H1 (cell line): ENCODE measurements at regions not wholly inside any gene's neighbourhood (a gene's known extent, or its start where the extent isn't known, plus 50 kb on each side); places are given as distances from the start of the nearest gene placed in this dataset.

Experiments
- BCL11A ChIP-seq, 2 experiments: IDR thresholded peaks; one replicate each; pipeline ENCODE4 v1.6.1; 2011; ENCODE audit warnings: low read depth in 2 of 2, low read length in 2 of 2, mild to moderate bottlenecking in 2 of 2
- TCF12 ChIP-seq: IDR thresholded peaks from 2 replicates; pipeline ENCODE4 v1.6.1; 2011; ENCODE audit warnings: low read depth, mild to moderate bottlenecking, low read length
- TF ChIP-seq, protein P1 (sequence below): fragments of 300-600 bp; sonication (generic); IDR thresholded peaks from 2 replicates; pipeline ENCODE4 v1.7.1; 2012; ENCODE audit warnings: low read length, moderate library complexity, mild to moderate bottlenecking, inconsistent platforms; ENCODE audit not compliant: insufficient replicate concordance

DNA sequence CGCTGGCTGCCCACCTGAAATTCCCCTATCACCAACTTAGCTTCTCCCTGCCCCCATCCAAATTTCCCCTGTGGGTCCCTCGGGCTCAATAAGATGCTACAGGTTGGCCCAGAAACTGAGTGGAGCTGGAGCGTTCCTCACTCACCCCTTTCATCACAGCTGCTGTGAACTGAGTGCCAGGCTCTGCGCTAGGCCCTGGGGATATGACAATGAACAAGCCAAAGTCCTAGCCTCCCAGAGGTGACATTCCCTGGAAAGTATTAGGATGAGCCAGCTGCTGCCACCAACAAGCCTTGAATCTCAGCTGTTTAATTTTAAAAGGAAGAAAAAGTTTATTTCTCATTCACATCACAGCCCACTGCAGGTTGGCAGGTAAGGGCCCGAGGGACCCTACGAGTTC is 86.6 kb upstream of the EYA2 start (continued):
- TF ChIP-seq, protein P1, sequence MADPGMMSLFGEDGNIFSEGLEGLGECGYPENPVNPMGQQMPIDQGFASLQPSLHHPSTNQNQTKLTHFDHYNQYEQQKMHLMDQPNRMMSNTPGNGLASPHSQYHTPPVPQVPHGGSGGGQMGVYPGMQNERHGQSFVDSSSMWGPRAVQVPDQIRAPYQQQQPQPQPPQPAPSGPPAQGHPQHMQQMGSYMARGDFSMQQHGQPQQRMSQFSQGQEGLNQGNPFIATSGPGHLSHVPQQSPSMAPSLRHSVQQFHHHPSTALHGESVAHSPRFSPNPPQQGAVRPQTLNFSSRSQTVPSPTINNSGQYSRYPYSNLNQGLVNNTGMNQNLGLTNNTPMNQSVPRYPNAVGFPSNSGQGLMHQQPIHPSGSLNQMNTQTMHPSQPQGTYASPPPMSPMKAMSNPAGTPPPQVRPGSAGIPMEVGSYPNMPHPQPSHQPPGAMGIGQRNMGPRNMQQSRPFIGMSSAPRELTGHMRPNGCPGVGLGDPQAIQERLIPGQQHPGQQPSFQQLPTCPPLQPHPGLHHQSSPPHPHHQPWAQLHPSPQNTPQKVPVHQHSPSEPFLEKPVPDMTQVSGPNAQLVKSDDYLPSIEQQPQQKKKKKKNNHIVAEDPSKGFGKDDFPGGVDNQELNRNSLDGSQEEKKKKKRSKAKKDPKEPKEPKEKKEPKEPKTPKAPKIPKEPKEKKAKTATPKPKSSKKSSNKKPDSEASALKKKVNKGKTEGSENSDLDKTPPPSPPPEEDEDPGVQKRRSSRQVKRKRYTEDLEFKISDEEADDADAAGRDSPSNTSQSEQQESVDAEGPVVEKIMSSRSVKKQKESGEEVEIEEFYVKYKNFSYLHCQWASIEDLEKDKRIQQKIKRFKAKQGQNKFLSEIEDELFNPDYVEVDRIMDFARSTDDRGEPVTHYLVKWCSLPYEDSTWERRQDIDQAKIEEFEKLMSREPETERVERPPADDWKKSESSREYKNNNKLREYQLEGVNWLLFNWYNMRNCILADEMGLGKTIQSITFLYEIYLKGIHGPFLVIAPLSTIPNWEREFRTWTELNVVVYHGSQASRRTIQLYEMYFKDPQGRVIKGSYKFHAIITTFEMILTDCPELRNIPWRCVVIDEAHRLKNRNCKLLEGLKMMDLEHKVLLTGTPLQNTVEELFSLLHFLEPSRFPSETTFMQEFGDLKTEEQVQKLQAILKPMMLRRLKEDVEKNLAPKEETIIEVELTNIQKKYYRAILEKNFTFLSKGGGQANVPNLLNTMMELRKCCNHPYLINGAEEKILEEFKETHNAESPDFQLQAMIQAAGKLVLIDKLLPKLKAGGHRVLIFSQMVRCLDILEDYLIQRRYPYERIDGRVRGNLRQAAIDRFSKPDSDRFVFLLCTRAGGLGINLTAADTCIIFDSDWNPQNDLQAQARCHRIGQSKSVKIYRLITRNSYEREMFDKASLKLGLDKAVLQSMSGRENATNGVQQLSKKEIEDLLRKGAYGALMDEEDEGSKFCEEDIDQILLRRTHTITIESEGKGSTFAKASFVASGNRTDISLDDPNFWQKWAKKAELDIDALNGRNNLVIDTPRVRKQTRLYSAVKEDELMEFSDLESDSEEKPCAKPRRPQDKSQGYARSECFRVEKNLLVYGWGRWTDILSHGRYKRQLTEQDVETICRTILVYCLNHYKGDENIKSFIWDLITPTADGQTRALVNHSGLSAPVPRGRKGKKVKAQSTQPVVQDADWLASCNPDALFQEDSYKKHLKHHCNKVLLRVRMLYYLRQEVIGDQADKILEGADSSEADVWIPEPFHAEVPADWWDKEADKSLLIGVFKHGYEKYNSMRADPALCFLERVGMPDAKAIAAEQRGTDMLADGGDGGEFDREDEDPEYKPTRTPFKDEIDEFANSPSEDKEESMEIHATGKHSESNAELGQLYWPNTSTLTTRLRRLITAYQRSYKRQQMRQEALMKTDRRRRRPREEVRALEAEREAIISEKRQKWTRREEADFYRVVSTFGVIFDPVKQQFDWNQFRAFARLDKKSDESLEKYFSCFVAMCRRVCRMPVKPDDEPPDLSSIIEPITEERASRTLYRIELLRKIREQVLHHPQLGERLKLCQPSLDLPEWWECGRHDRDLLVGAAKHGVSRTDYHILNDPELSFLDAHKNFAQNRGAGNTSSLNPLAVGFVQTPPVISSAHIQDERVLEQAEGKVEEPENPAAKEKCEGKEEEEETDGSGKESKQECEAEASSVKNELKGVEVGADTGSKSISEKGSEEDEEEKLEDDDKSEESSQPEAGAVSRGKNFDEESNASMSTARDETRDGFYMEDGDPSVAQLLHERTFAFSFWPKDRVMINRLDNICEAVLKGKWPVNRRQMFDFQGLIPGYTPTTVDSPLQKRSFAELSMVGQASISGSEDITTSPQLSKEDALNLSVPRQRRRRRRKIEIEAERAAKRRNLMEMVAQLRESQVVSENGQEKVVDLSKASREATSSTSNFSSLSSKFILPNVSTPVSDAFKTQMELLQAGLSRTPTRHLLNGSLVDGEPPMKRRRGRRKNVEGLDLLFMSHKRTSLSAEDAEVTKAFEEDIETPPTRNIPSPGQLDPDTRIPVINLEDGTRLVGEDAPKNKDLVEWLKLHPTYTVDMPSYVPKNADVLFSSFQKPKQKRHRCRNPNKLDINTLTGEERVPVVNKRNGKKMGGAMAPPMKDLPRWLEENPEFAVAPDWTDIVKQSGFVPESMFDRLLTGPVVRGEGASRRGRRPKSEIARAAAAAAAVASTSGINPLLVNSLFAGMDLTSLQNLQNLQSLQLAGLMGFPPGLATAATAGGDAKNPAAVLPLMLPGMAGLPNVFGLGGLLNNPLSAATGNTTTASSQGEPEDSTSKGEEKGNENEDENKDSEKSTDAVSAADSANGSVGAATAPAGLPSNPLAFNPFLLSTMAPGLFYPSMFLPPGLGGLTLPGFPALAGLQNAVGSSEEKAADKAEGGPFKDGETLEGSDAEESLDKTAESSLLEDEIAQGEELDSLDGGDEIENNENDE: no peak
- TF ChIP-seq BCL11A (IDR thresholded peaks at IDR 0.05; ENCODE audit: low read depth in 2 of 2, low read length in 2 of 2): no peak
- TF ChIP-seq TCF12: no peak
- TF ChIP-seq, all 59 proteins: peak for 0
